Ishikawa (cell line): ENCODE measurements at regions not wholly inside any gene's neighbourhood (a gene's known extent, or its start where the extent isn't known, plus 50 kb on each side); places are given as distances from the start of the nearest gene placed in this dataset.

ENCODE experiments used
- CEBPB ChIP-seq: IDR thresholded peaks from 2 replicates; pipeline ENCODE4 v1.6.1; 2012
- CREB1 ChIP-seq: IDR thresholded peaks from 2 replicates; pipeline ENCODE4 v1.6.1; 2012; ENCODE audit warnings: low read depth
- EGR1 ChIP-seq: IDR thresholded peaks from 2 replicates; pipeline ENCODE4 v1.6.1; 2012
- EP300 ChIP-seq: IDR thresholded peaks from 2 replicates; pipeline ENCODE4 v1.6.1; 2012; ENCODE audit warnings: borderline replicate concordance
- FOXM1 ChIP-seq: IDR thresholded peaks from 2 replicates; pipeline ENCODE4 v1.6.1; 2012; ENCODE audit warnings: low read depth, borderline replicate concordance
- NFIC ChIP-seq: IDR thresholded peaks from 2 replicates; pipeline ENCODE4 v1.6.1; 2012
- RAD21 ChIP-seq: IDR thresholded peaks from 2 replicates; pipeline ENCODE4 v1.6.1; 2012; ENCODE audit warnings: low read depth
- TAF1 ChIP-seq: IDR thresholded peaks from 2 replicates; pipeline ENCODE4 v1.6.1; 2012; ENCODE audit warnings: low read depth, mild to moderate bottlenecking
- TCF12 ChIP-seq: IDR thresholded peaks from 2 replicates; pipeline ENCODE4 v1.6.1; 2012; ENCODE audit warnings: low read depth
- TEAD4 ChIP-seq: IDR thresholded peaks from 2 replicates; pipeline ENCODE4 v1.6.1; 2012
- YY1 ChIP-seq: IDR thresholded peaks from 2 replicates; pipeline ENCODE4 v1.6.1; 2012; ENCODE audit warnings: low read depth
- ZBTB7A ChIP-seq: IDR thresholded peaks from 2 replicates; pipeline ENCODE4 v1.6.1; 2012; ENCODE audit warnings: low read depth
- TF ChIP-seq, protein P1 (sequence below): IDR thresholded peaks from 2 replicates; pipeline ENCODE4 v1.6.1; 2012; ENCODE audit warnings: low read depth, mild to moderate bottlenecking
- TF ChIP-seq, protein P2 (sequence below): IDR thresholded peaks from 2 replicates; pipeline ENCODE4 v1.6.1; 2012
- TF ChIP-seq, protein P3 (sequence below): IDR thresholded peaks from 2 replicates; pipeline ENCODE4 v1.6.1; 2012

DNA sequence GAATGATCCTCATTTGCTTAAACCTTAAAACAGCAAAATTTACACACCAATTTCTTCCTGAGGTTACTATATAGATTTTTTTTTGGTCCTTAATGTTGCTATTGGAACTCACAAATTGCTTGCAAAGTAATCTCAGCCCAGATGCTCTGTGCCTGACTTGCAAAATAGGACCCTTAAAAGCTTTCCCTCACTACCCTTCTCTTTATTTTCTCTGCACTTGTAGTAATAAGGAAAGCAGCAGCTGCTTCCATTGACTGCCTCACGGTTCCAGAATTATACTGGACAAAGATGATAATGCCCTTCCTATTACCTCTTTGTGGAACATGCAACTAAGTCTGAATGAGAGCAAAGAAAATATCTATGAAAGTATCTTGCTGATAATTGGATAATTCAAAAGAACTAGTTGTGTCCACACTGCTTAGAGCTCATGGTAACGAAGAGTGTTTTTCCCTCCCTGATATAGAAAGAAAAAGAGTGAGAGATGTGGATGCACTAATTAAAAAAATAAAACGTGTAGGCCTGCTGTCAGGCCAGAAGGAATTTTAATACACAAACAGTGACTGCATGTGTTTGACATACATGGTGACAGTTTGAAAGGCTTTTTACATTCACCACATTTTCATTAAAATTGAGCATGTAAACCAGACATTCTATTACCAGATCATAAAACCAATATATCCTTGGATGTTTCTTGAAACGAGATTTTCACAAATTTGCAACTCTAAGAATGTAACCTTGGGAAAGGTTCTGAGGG is 783.1 kb downstream of the GBE1 start:
- TF ChIP-seq, protein P1, sequence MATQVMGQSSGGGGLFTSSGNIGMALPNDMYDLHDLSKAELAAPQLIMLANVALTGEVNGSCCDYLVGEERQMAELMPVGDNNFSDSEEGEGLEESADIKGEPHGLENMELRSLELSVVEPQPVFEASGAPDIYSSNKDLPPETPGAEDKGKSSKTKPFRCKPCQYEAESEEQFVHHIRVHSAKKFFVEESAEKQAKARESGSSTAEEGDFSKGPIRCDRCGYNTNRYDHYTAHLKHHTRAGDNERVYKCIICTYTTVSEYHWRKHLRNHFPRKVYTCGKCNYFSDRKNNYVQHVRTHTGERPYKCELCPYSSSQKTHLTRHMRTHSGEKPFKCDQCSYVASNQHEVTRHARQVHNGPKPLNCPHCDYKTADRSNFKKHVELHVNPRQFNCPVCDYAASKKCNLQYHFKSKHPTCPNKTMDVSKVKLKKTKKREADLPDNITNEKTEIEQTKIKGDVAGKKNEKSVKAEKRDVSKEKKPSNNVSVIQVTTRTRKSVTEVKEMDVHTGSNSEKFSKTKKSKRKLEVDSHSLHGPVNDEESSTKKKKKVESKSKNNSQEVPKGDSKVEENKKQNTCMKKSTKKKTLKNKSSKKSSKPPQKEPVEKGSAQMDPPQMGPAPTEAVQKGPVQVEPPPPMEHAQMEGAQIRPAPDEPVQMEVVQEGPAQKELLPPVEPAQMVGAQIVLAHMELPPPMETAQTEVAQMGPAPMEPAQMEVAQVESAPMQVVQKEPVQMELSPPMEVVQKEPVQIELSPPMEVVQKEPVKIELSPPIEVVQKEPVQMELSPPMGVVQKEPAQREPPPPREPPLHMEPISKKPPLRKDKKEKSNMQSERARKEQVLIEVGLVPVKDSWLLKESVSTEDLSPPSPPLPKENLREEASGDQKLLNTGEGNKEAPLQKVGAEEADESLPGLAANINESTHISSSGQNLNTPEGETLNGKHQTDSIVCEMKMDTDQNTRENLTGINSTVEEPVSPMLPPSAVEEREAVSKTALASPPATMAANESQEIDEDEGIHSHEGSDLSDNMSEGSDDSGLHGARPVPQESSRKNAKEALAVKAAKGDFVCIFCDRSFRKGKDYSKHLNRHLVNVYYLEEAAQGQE = no peak
- no peak for TF ChIP-seq TEAD4
- TF ChIP-seq FOXM1 = no peak
- no peak for TF ChIP-seq RAD21
- TF ChIP-seq NFIC = no peak
- TF ChIP-seq, protein P2, sequence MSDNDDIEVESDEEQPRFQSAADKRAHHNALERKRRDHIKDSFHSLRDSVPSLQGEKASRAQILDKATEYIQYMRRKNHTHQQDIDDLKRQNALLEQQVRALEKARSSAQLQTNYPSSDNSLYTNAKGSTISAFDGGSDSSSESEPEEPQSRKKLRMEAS = no peak
- no peak for TF ChIP-seq YY1
- TF ChIP-seq TCF12 = no peak
- TF ChIP-seq EP300 = no peak

DNA sequence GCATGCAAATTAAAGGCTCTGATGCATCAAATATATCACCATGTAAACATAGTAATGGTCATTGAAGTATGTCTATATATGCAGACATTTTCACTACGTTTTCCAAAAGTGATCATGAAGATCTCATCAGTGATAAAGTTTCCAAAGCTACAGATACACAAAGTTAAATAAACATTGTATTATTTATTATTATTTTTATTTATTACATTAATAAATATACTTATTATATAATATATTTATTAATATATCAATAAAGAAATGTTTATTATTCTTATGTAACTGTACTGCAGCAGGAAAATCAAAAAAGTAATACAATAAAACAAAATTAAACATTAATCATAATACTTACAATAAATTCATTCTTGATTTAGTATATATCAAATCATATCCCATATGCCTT is 791.2 kb downstream of the GBE1 start:
- TF ChIP-seq, protein P3, sequence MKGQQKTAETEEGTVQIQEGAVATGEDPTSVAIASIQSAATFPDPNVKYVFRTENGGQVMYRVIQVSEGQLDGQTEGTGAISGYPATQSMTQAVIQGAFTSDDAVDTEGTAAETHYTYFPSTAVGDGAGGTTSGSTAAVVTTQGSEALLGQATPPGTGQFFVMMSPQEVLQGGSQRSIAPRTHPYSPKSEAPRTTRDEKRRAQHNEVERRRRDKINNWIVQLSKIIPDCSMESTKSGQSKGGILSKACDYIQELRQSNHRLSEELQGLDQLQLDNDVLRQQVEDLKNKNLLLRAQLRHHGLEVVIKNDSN = no peak
- TF ChIP-seq ZBTB7A (no peak), CEBPB (no peak), EP300 (no peak), EGR1 (no peak), YY1 (no peak), FOXM1 (no peak), RAD21 (no peak)
- TF ChIP-seq, protein P2 = no peak

DNA sequence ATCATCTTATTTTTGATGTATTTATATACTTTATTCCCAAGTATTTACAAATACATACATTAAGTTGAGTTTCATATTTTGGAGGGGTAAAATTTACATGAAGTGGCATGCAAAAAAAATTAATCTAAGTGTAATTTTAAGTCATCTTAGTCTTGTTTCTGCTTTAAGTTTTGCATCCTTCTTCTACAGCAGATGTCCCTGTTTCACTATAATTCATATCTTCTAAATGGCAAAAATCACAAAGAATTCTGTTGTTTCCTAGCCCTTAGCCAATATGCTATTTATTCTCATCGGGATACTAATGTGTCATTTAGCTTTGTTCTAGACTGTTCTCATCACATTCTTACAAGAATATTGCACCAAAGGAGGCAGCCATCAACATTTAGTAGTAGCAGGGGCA is 831.9 kb downstream of the GBE1 start:
- TF ChIP-seq, protein P2 = no peak
- TF ChIP-seq EP300 (no peak), EGR1 (no peak), YY1 (no peak), CREB1 (no peak), TCF12 (no peak), TEAD4 (no peak), RAD21 (no peak), NFIC (no peak), ZBTB7A (no peak), TAF1 (no peak), FOXM1 (no peak), CEBPB (no peak)
- TF ChIP-seq, protein P1 = no peak
- TF ChIP-seq, protein P3 = no peak

DNA sequence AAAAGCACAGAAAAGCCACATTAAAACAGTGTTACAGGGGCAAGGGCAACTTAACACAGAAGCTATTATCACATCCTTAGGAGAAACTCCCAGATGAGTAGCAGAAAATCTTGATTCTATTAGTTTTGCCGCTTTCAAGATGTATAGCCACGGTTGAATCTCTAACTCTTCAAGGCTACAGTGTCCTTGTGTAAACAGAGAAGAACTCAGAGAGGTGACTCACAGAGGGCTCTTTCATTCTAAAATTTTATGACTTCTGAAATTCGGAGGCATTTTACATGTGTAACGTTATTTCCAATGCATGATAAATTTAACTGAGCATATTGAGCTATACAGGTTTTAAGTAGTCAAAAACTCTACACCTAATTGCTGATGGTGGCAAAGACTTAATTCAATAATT is 846.6 kb downstream of the GBE1 start:
- TF ChIP-seq FOXM1 (no peak), CEBPB (no peak), EGR1 (no peak), TCF12 (no peak), YY1 (no peak), CREB1 (no peak), TAF1 (no peak), TEAD4 (no peak), EP300 (no peak), NFIC (no peak), RAD21 (no peak), ZBTB7A (no peak)
- TF ChIP-seq, protein P1 = no peak
- TF ChIP-seq, protein P3 = no peak
- TF ChIP-seq, protein P2 = no peak
